ENCODE measurements at regions not wholly inside any gene's neighbourhood (a gene's known extent, or its start where the extent isn't known, plus 50 kb on each side); places are given as distances from the start of the nearest gene placed in this dataset.

GRCh38 chr12:33012226-33012625, 115.6 kb upstream of the PKP2 start:
- no peak overlapping the region for H3K27ac ChIP-seq (ENCODE audit: low read depth, low read length, poor library complexity, severe bottlenecking)
- POLR2A ChIA-PET = interaction anchor here (0.9 kb wide), 1 partner anchor 19 kb away, joined by 3 read pairs; no protein-coding TSS in a partner anchor
- H4K20me1 ChIP-seq (ENCODE audit: insufficient read depth, low read length) = no peaks in the 10 kb centered on the region
- no peak overlapping the region for H3K4me2 ChIP-seq (ENCODE audit: low read length)
- no peaks in the 10 kb centered on the region for H3K79me2 ChIP-seq (ENCODE audit: insufficient read depth, low read depth, low read length)
- no peaks in the 10 kb centered on the region for H3K36me3 ChIP-seq (ENCODE audit: insufficient read depth, low read length)
- no TSS peak for BruUV-seq (replicated peaks)
- intact Hi-C loops (cut with micrococcal nuclease; ENCODE audit: unreplicated experiment) = no loop called here
- H3K9me3 ChIP-seq (ENCODE audit: low read length) = no peaks in the 10 kb centered on the region
- TF ChIP-seq, protein P1, sequence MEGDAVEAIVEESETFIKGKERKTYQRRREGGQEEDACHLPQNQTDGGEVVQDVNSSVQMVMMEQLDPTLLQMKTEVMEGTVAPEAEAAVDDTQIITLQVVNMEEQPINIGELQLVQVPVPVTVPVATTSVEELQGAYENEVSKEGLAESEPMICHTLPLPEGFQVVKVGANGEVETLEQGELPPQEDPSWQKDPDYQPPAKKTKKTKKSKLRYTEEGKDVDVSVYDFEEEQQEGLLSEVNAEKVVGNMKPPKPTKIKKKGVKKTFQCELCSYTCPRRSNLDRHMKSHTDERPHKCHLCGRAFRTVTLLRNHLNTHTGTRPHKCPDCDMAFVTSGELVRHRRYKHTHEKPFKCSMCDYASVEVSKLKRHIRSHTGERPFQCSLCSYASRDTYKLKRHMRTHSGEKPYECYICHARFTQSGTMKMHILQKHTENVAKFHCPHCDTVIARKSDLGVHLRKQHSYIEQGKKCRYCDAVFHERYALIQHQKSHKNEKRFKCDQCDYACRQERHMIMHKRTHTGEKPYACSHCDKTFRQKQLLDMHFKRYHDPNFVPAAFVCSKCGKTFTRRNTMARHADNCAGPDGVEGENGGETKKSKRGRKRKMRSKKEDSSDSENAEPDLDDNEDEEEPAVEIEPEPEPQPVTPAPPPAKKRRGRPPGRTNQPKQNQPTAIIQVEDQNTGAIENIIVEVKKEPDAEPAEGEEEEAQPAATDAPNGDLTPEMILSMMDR (conservative IDR thresholded peaks at IDR 0.05; ENCODE audit: low read length) = no peak
- no peak for TF ChIP-seq EZH2phosphoT487 (IDR thresholded peaks at IDR 0.05; ENCODE audit: borderline replicate concordance, low read depth, low read length)
- H3K4me1 ChIP-seq (ENCODE audit: insufficient read depth, low read length, poor library complexity, severe bottlenecking) = no peaks in the 10 kb centered on the region
- no peaks in the 10 kb centered on the region for H3K9me2 ChIP-seq (ENCODE audit: insufficient read depth, low read length)
- CTCF ChIA-PET (ENCODE audit: unreplicated experiment) = no interaction called here
- no peak overlapping the region for H2AFZ ChIP-seq (ENCODE audit: low read length)
- no peak overlapping the region for H3K4me3 ChIP-seq (ENCODE audit: low read depth, low read length, poor library complexity, severe bottlenecking)
- no peak for DNase-seq (ENCODE audit: low spot score)

GRCh38 chr12:33006106-33006505, 109.5 kb upstream of the PKP2 start:
- ChIA-PET POLR2A (no interaction called here), CTCF (ENCODE audit: unreplicated experiment) (no interaction called here)
- Histone ChIP-seq H3K4me1 (ENCODE audit: insufficient read depth, low read length, poor library complexity, severe bottlenecking) (no peaks in the 10 kb centered on the region), H3K79me2 (ENCODE audit: insufficient read depth, low read depth, low read length) (no peaks in the 10 kb centered on the region), H3K9me3 (ENCODE audit: low read length) (peaks cover 4% of the 10 kb centered on the region; the same call in 1 of the 2 replicates), H2AFZ (ENCODE audit: low read length) (no peak overlapping the region), H3K4me2 (ENCODE audit: low read length) (no peak overlapping the region), H3K27ac (ENCODE audit: low read depth, low read length, poor library complexity, severe bottlenecking) (no peak overlapping the region), H4K20me1 (ENCODE audit: insufficient read depth, low read length) (no peaks in the 10 kb centered on the region), H3K9me2 (ENCODE audit: insufficient read depth, low read length) (no peaks in the 10 kb centered on the region), H3K36me3 (ENCODE audit: insufficient read depth, low read length) (no peaks in the 10 kb centered on the region), H3K4me3 (ENCODE audit: low read depth, low read length, poor library complexity, severe bottlenecking) (no peak overlapping the region)
- no peak for DNase-seq (ENCODE audit: low spot score)
- TF ChIP-seq, protein P1 (conservative IDR thresholded peaks at IDR 0.05; ENCODE audit: low read length) = no peak
- TF ChIP-seq EZH2phosphoT487 (IDR thresholded peaks at IDR 0.05; ENCODE audit: borderline replicate concordance, low read depth, low read length) = no peak
- BruUV-seq (replicated peaks) = no TSS peak
- intact Hi-C loops (cut with micrococcal nuclease; ENCODE audit: unreplicated experiment) = no loop called here

GRCh38 chr12:33000016-33000415, 103.4 kb upstream of the PKP2 start:
- H4K20me1 ChIP-seq (ENCODE audit: insufficient read depth, low read length) = no peaks in the 10 kb centered on the region
- no peak overlapping the region for H3K4me2 ChIP-seq (ENCODE audit: low read length)
- H2AFZ ChIP-seq (ENCODE audit: low read length) = no peak overlapping the region
- ChIA-PET POLR2A (interaction anchor here (0.6 to 0.8 kb wide), 3 partner anchors 9 to 52 kb away, joined by 3 to 5 read pairs (median 4); no protein-coding TSS in a partner anchor), CTCF (ENCODE audit: unreplicated experiment) (no interaction called here)
- H3K27ac ChIP-seq (ENCODE audit: low read depth, low read length, poor library complexity, severe bottlenecking) = no peak overlapping the region
- no peak for DNase-seq (ENCODE audit: low spot score)
- no TSS peak for BruUV-seq (replicated peaks)
- no peaks in the 10 kb centered on the region for H3K4me1 ChIP-seq (ENCODE audit: insufficient read depth, low read length, poor library complexity, severe bottlenecking)
- TF ChIP-seq, protein P1 (conservative IDR thresholded peaks at IDR 0.05; ENCODE audit: low read length) = no peak
- TF ChIP-seq EZH2phosphoT487 (IDR thresholded peaks at IDR 0.05; ENCODE audit: borderline replicate concordance, low read depth, low read length) = no peak
- intact Hi-C loops (cut with micrococcal nuclease; ENCODE audit: unreplicated experiment) = no loop called here
- no peak overlapping the region for H3K4me3 ChIP-seq (ENCODE audit: low read depth, low read length, poor library complexity, severe bottlenecking)
- H3K36me3 ChIP-seq (ENCODE audit: insufficient read depth, low read length) = no peaks in the 10 kb centered on the region
- no peaks in the 10 kb centered on the region for H3K79me2 ChIP-seq (ENCODE audit: insufficient read depth, low read depth, low read length)
- no peaks in the 10 kb centered on the region for H3K9me2 ChIP-seq (ENCODE audit: insufficient read depth, low read length)
- H3K9me3 ChIP-seq (ENCODE audit: low read length) = peaks cover 4% of the 10 kb centered on the region; the same call in 1 of the 2 replicates
